ENCODE measurements at regions not wholly inside any gene's neighbourhood (a gene's known extent, or its start where the extent isn't known, plus 50 kb on each side); places are given as distances from the start of the nearest gene placed in this dataset.
"Not testable (repeated sequence)": the region's sequence is repeated elsewhere in the genome, so short reads cannot be mapped to it uniquely, and the experiment has no call there.

GRCh38 chr5:63211448-63212132 is 633.0 kb downstream of the LRRC70 start:
- Histone ChIP-seq H3K36me3 (replicated peaks; ENCODE audit: low read depth, low read length) (no peaks in the 10 kb centered on the region), H3K4me1 (ENCODE audit: low read length) (no peaks in the 10 kb centered on the region), H2AFZ (ENCODE audit: low read depth, low read length) (no peak overlapping the region), H3K4me3 (ENCODE audit: low read length) (no peak overlapping the region), H3K79me2 (ENCODE audit: low read length) (no peaks in the 10 kb centered on the region), H3K9me3 (ENCODE audit: insufficient read depth, low read length) (no peaks in the 10 kb centered on the region), H3K27me3 (ENCODE audit: low read depth, low read length) (no peaks in the 10 kb centered on the region), H3K27ac (ENCODE audit: low read length) (no peak overlapping the region), H3K9ac (ENCODE audit: low read length) (no peak overlapping the region), H4K20me1 (ENCODE audit: insufficient read depth, low read length) (no peaks in the 10 kb centered on the region), H3K4me2 (ENCODE audit: low read length) (no peak overlapping the region)
- TF ChIP-seq, protein P1, sequence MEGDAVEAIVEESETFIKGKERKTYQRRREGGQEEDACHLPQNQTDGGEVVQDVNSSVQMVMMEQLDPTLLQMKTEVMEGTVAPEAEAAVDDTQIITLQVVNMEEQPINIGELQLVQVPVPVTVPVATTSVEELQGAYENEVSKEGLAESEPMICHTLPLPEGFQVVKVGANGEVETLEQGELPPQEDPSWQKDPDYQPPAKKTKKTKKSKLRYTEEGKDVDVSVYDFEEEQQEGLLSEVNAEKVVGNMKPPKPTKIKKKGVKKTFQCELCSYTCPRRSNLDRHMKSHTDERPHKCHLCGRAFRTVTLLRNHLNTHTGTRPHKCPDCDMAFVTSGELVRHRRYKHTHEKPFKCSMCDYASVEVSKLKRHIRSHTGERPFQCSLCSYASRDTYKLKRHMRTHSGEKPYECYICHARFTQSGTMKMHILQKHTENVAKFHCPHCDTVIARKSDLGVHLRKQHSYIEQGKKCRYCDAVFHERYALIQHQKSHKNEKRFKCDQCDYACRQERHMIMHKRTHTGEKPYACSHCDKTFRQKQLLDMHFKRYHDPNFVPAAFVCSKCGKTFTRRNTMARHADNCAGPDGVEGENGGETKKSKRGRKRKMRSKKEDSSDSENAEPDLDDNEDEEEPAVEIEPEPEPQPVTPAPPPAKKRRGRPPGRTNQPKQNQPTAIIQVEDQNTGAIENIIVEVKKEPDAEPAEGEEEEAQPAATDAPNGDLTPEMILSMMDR (IDR thresholded peaks at IDR 0.05; ENCODE audit: low read depth, low read length): no peak
- no peak for TF ChIP-seq EZH2phosphoT487 (IDR thresholded peaks at IDR 0.05; ENCODE audit: low read depth)

GRCh38 chr5:63205976-63206375 is 627.4 kb downstream of the LRRC70 start:
- no peak overlapping the region for H3K9ac ChIP-seq (ENCODE audit: low read length)
- H4K20me1 ChIP-seq (ENCODE audit: insufficient read depth, low read length): no peaks in the 10 kb centered on the region
- no peak overlapping the region for H3K4me2 ChIP-seq (ENCODE audit: low read length)
- H3K9me3 ChIP-seq (ENCODE audit: insufficient read depth, low read length): no peaks in the 10 kb centered on the region
- no peaks in the 10 kb centered on the region for H3K27me3 ChIP-seq (ENCODE audit: low read depth, low read length)
- no peaks in the 10 kb centered on the region for H3K4me1 ChIP-seq (ENCODE audit: low read length)
- no peak overlapping the region for H3K27ac ChIP-seq (ENCODE audit: low read length)
- no peaks in the 10 kb centered on the region for H3K79me2 ChIP-seq (ENCODE audit: low read length)
- H3K36me3 ChIP-seq (replicated peaks; ENCODE audit: low read depth, low read length): no peaks in the 10 kb centered on the region
- no peak overlapping the region for H2AFZ ChIP-seq (ENCODE audit: low read depth, low read length)
- no peak for TF ChIP-seq EZH2phosphoT487 (IDR thresholded peaks at IDR 0.05; ENCODE audit: low read depth)
- TF ChIP-seq, protein P1 (IDR thresholded peaks at IDR 0.05; ENCODE audit: low read depth, low read length): no peak
- no peak overlapping the region for H3K4me3 ChIP-seq (ENCODE audit: low read length)

- Histone ChIP-seq H3K4me3 (ENCODE audit: low read length) (no peak overlapping the region), H4K20me1 (ENCODE audit: insufficient read depth, low read length) (no peaks in the 10 kb centered on the region), H3K27me3 (ENCODE audit: low read depth, low read length) (no peaks in the 10 kb centered on the region), H3K4me2 (ENCODE audit: low read length) (no peak overlapping the region), H3K79me2 (ENCODE audit: low read length) (no peaks in the 10 kb centered on the region), H3K4me1 (ENCODE audit: low read length) (no peaks in the 10 kb centered on the region), H3K36me3 (replicated peaks; ENCODE audit: low read depth, low read length) (no peaks in the 10 kb centered on the region), H3K9me3 (ENCODE audit: insufficient read depth, low read length) (no peaks in the 10 kb centered on the region), H2AFZ (ENCODE audit: low read depth, low read length) (no peak overlapping the region), H3K27ac (ENCODE audit: low read length) (no peak overlapping the region), H3K9ac (ENCODE audit: low read length) (no peak overlapping the region)
- TF ChIP-seq EZH2phosphoT487 (IDR thresholded peaks at IDR 0.05; ENCODE audit: low read depth): no peak
- TF ChIP-seq, protein P1 (IDR thresholded peaks at IDR 0.05; ENCODE audit: low read depth, low read length): no peak
Observed at GRCh38 chr5:63201738-63202137, 623.1 kb downstream of the LRRC70 start.

DNA sequence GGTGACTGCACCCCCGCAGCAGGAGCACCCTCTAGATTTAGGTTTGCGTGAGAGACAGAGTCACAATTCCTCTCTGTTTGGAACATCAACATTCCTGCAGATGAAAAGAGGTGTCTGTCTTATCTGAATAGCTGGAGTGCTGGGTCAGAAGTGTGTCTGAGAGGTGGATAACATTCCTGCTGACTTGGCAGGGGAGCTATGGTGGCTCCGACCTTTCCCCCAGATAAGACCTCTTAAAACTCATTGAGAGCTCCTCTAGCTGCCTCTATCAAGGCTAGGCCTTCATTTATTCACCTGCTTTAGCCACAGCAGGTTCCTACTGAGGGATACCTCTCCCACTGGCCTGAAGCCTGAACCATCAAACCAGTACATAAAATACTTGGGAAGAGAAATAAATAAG is 615.5 kb downstream of the LRRC70 start:
- Histone ChIP-seq H3K9ac (ENCODE audit: low read length) (no peak overlapping the region), H3K27ac (ENCODE audit: low read length) (no peak overlapping the region), H3K4me1 (ENCODE audit: low read length) (no peaks in the 10 kb centered on the region), H3K79me2 (ENCODE audit: low read length) (no peaks in the 10 kb centered on the region), H3K9me3 (ENCODE audit: insufficient read depth, low read length) (no peaks in the 10 kb centered on the region), H2AFZ (ENCODE audit: low read depth, low read length) (no peak overlapping the region), H3K36me3 (replicated peaks; ENCODE audit: low read depth, low read length) (no peaks in the 10 kb centered on the region), H3K4me2 (ENCODE audit: low read length) (no peak overlapping the region), H3K27me3 (ENCODE audit: low read depth, low read length) (no peaks in the 10 kb centered on the region), H4K20me1 (ENCODE audit: insufficient read depth, low read length) (no peaks in the 10 kb centered on the region), H3K4me3 (ENCODE audit: low read length) (no peak overlapping the region)
- no peak for TF ChIP-seq EZH2phosphoT487 (IDR thresholded peaks at IDR 0.05; ENCODE audit: low read depth)
- TF ChIP-seq, protein P1 (IDR thresholded peaks at IDR 0.05; ENCODE audit: low read depth, low read length): no peak

DNA sequence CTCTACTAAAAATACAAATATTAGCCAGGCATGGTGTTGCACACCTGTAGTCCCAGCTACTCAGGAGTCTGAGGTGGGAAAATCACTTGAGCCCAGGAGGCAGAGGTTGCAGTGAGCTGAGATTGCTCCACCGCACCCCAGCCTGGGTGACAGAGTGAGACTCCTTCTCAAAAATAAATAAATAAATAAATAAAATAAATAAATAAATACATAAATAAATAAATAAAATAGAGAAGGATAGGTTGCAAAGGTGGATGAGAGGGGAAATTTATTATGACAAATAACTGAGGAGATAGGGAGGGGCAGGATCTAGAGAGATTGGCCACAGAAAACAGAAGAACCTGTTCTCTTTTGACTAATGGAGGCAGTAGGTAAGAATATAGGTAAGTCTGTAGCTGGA is 601.6 kb downstream of the LRRC70 start:
- not testable (repeated sequence) for H4K20me1 ChIP-seq (ENCODE audit: insufficient read depth, low read length); H3K9ac ChIP-seq (ENCODE audit: low read length); H3K79me2 ChIP-seq (ENCODE audit: low read length); H3K27ac ChIP-seq (ENCODE audit: low read length); H3K4me3 ChIP-seq (ENCODE audit: low read length); H3K9me3 ChIP-seq (ENCODE audit: insufficient read depth, low read length); H3K4me2 ChIP-seq (ENCODE audit: low read length); H3K27me3 ChIP-seq (ENCODE audit: low read depth, low read length); H3K4me1 ChIP-seq (ENCODE audit: low read length); H2AFZ ChIP-seq (ENCODE audit: low read depth, low read length); H3K36me3 ChIP-seq (replicated peaks; ENCODE audit: low read depth, low read length)
